Heart left ventricle (tissue), 16 donors: ENCODE measurements at regions not wholly inside any gene's neighbourhood (a gene's known extent, or its start where the extent isn't known, plus 50 kb on each side); places are given as distances from the start of the nearest gene placed in this dataset.
"Not testable (repeated sequence)": the region's sequence is repeated elsewhere in the genome, so short reads cannot be mapped to it uniquely, and the experiment has no call there.

Experiments used
- ATAC-seq, 4 donors: fragments of 200-7000 bp; cut with Tn5 transposase; one replicate each; pipeline ENCODE4 v1.9.1; 2020 to 2022; ENCODE audit warnings: moderate library complexity in 4 of 4, mild to moderate bottlenecking in 3 of 4, moderate number of reproducible peaks in 1 of 4
- DNase-seq, 5 donors: peaks; one replicate each; pipeline ENCODE4 v3.0.0-alpha.2; 2020
- H3K27ac ChIP-seq, 12 donors: fragments of 200-600 bp; sonication (generic) in 4 of 12; one replicate each; pipeline versions ENCODE4 v1.5.0 to v1.8.0; 2016 to 2022; ENCODE audit warnings: mild to moderate bottlenecking in 2 of 12
- H3K27me3 ChIP-seq, 9 donors: fragments of 200-600 bp; sonication (generic) in 2 of 9; one replicate each; pipeline versions ENCODE4 v1.5.1 to v1.8.0; 2016 to 2022; ENCODE audit warnings: mild to moderate bottlenecking in 3 of 9
- H3K36me3 ChIP-seq, 9 donors: fragments of 200-600 bp; sonication (generic) in 2 of 9; one replicate each; pipeline versions ENCODE4 v1.5.0 to v1.8.0; 2018 to 2022; ENCODE audit warnings: mild to moderate bottlenecking in 2 of 9
- H3K4me1 ChIP-seq, 12 donors: fragments of 200-600 bp; sonication (generic) in 4 of 12; one replicate each; pipeline versions ENCODE4 v1.5.0 to v1.8.0; 2016 to 2022; ENCODE audit warnings: mild to moderate bottlenecking in 3 of 12
- H3K4me3 ChIP-seq, 12 donors: fragments of 200-600 bp; sonication (generic) in 4 of 12; one replicate each; pipeline versions ENCODE4 v1.5.0 to v1.8.0; 2017 to 2022; ENCODE audit warnings: mild to moderate bottlenecking in 9 of 12, moderate library complexity in 4 of 12
- H3K9me3 ChIP-seq, 12 donors: fragments of 200-600 bp; sonication (generic) in 4 of 12; one replicate each; pipeline versions ENCODE4 v1.5.0 to v1.8.0; 2016 to 2022; ENCODE audit warnings: mild to moderate bottlenecking in 1 of 12
- CTCF ChIP-seq, 12 donors: fragments of 200-600 bp; sonication (generic) in 4 of 12; IDR thresholded peaks; one replicate each; pipeline versions ENCODE4 v1.5.0 to v1.8.0; 2018 to 2022; ENCODE audit warnings: antibody characterized with exemption in 12 of 12, mild to moderate bottlenecking in 5 of 12
- POLR2A ChIP-seq, 2 donors: fragments of 450-650 bp; IDR thresholded peaks; one replicate each; pipeline ENCODE4 v1.6.1; 2017; ENCODE audit warnings: antibody characterized with exemption in 2 of 2, mild to moderate bottlenecking in 2 of 2, moderate library complexity in 2 of 2
- WGBS, 4 donors: extraction: QIAGEN DNeasy Blood & Tissue Kit in 2 of 4; methylation state at CpG; one replicate each; pipeline versions ENCODE4 v1.1.5 to v1.1.7; 2013 to 2018; 5-methylcytosine and 5-hydroxymethylcytosine counted together
- intact Hi-C, 10 donors: fragments of 100-400 bp; cut with DNase I; formaldehyde crosslinking; loops; one replicate each; pipeline versions ENCODE4 v1.11.1 to v1.14.2; 2022
- donor health status: ischemic (EF 13 %, LVEDD 7.1; RV severe dilation, severe dysfunction).
- donor health status: healthy with polysubstance abuse.
- donor health status: DM: no; HTN: yes; CAD: no.
- donor health status: DM: no; HTN: no; CAD: no.
- donor health status: ischemic (EF 25% LVEDD 6.9; RV normal size, moderate dysfunction).
- donor health status: ischemic (EF 25% LVEDD 5.7; RV mildly dilated, moderate dysfunction).
- donor health status: healthy.
- donor health status: DM: yes; HTN: yes; CAD: no.
- donor health status: ischemic (EF 35%, LVEDD 5.7; RV mildly dilated, moderate dysfunction).
- donor health status: nonischemic (EF 11% LVEDD 7.7; RV severe dilation, severe dysfunction).
- donor health status: DM: yes; HTN: yes; CAD: no.
- donor health status: PGD.
- donor health status: ischemic (EF 29% LVEDD 5.4; RV normal size, mild dysfunction).
- donor health status: nonischemic (EF 23%, LVEDD 6.1; RV moderate dilation, normal function).

- no peak overlapping the region for H3K4me3 ChIP-seq
- WGBS, 4 donors, result 40 to 59% (median 54%) methylated on average over 4 of the region's 4 CpGs
Observed at GRCh38 chr17:51474764-51475163, 214.4 kb downstream of the UTP18 start.

GRCh38 chr17:51475730-51476129 lies 215.4 kb downstream of the UTP18 start:
- H3K4me1 ChIP-seq, result no peaks in the 10 kb centered on the region

More at GRCh38 chr17:51474764-51475163, 214.4 kb downstream of the UTP18 start:
- intact Hi-C loops, result no loop called here
- Histone ChIP-seq H3K9me3 (no peaks in the 10 kb centered on the region), H3K4me1 (no peaks in the 10 kb centered on the region), H3K36me3 (no peaks in the 10 kb centered on the region), H3K27ac (no peak overlapping the region), H3K27me3 (peaks cover 0 to 25% (median 0%) of the 10 kb centered on the region in 9 donors)
- DNase-seq (no peak), ATAC-seq (no peak)
- TF ChIP-seq POLR2A (IDR thresholded peaks at IDR 0.05) (no peak), CTCF (IDR thresholded peaks at IDR 0.05) (no peak)

GRCh38 chr17:51479303-51479702 lies 219.0 kb downstream of the UTP18 start:
- Histone ChIP-seq H3K27ac (no peak overlapping the region), H3K36me3 (no peaks in the 10 kb centered on the region), H3K4me3 (no peak overlapping the region), H3K4me1 (no peaks in the 10 kb centered on the region), H3K27me3 (peaks cover 0 to 23% (median 0%) of the 10 kb centered on the region in 9 donors), H3K9me3 (peaks cover 0 to 21% (median 14%) of the 10 kb centered on the region in 12 donors)
- intact Hi-C loops, result no loop called here
- 64 to 73% (median 66%) methylated on average over 4 of the region's 4 CpGs for WGBS, 4 donors
- DNase-seq, result no peak
- no peak for ATAC-seq
- no peak for TF ChIP-seq CTCF (IDR thresholded peaks at IDR 0.05)
- TF ChIP-seq POLR2A (IDR thresholded peaks at IDR 0.05), result no peak

More at GRCh38 chr17:51475730-51476129, 215.4 kb downstream of the UTP18 start:
- Histone ChIP-seq H3K36me3 (no peaks in the 10 kb centered on the region), H3K9me3 (peaks cover 0 to 7% (median under 1%) of the 10 kb centered on the region in 12 donors), H3K27ac (no peak overlapping the region), H3K27me3 (peaks cover 0 to 32% (median 0%) of the 10 kb centered on the region in 9 donors), H3K4me3 (no peak overlapping the region)
- TF ChIP-seq CTCF (IDR thresholded peaks at IDR 0.05) (no peak), POLR2A (IDR thresholded peaks at IDR 0.05) (no peak)
- WGBS, 4 donors, result 42 to 57% (median 52%) methylated on average over 5 of the region's 5 CpGs
- intact Hi-C loops, result no loop called here
- DNase-seq (no peak), ATAC-seq (no peak)

GRCh38 chr17:51481370-51481769 lies 221.0 kb downstream of the UTP18 start:
- no peaks in the 10 kb centered on the region for H3K4me1 ChIP-seq
- no peak overlapping the region for H3K27ac ChIP-seq
- no peak for DNase-seq
- intact Hi-C loops, result no loop called here
- H3K4me3 ChIP-seq, result no peak overlapping the region
- TF ChIP-seq POLR2A (IDR thresholded peaks at IDR 0.05), result no peak
- TF ChIP-seq CTCF (IDR thresholded peaks at IDR 0.05), result no peak
- no peak for ATAC-seq
- peaks cover 0 to 10% (median 0%) of the 10 kb centered on the region in 9 donors for H3K27me3 ChIP-seq
- WGBS, 4 donors, result 83 to 91% (median 87%) methylated on average over 2 of the region's 2 CpGs
- peaks cover 0 to 21% (median 14%) of the 10 kb centered on the region in 12 donors for H3K9me3 ChIP-seq
- H3K36me3 ChIP-seq, result no peaks in the 10 kb centered on the region

GRCh38 chr17:51482248-51482647 lies 221.9 kb downstream of the UTP18 start:
- peaks cover 0 to 21% (median 14%) of the 10 kb centered on the region in 12 donors for H3K9me3 ChIP-seq
- H3K4me3 ChIP-seq, H3K4me1 ChIP-seq, H3K27me3 ChIP-seq, ATAC-seq, H3K36me3 ChIP-seq, intact Hi-C loops, H3K27ac ChIP-seq, DNase-seq: not testable (repeated sequence)
- 95 to 100% methylated on average over 1 of the region's 1 CpG; no CpG with 5 or more reads in 2 of the 4 donors for WGBS, 4 donors
